Thyroid gland (tissue), 4 donors: ENCODE measurements at regions not wholly inside any gene's neighbourhood (a gene's known extent, or its start where the extent isn't known, plus 50 kb on each side); places are given as distances from the start of the nearest gene placed in this dataset.

Source experiments
- CTCF ChIP-seq, 6 experiments: fragments of 200-600 bp in 3 of 6; fragments of 450-650 bp in 3 of 6; sonication (generic) in 3 of 6; IDR thresholded peaks; one replicate each; pipeline ENCODE4 v1.5.1; 2016 to 2019; ENCODE audit warnings: antibody characterized with exemption in 6 of 6, mild to moderate bottlenecking in 2 of 6, inconsistent platforms in 1 of 6, moderate library complexity in 1 of 6
- POLR2A ChIP-seq, 2 donors: fragments of 450-650 bp; IDR thresholded peaks; one replicate each; pipeline ENCODE4 v1.6.1; 2017; ENCODE audit warnings: antibody characterized with exemption in 2 of 2, mild to moderate bottlenecking in 2 of 2, moderate library complexity in 1 of 2

- TF ChIP-seq CTCF (IDR thresholded peaks at IDR 0.05) (no peak), POLR2A (IDR thresholded peaks at IDR 0.05) (no peak)
Observed at GRCh38 chr5:58181578-58182286, 278.2 kb downstream of the PLK2 start.
